ENCODE measurements at regions not wholly inside any gene's neighbourhood (a gene's known extent, or its start where the extent isn't known, plus 50 kb on each side); places are given as distances from the start of the nearest gene placed in this dataset.

DNA sequence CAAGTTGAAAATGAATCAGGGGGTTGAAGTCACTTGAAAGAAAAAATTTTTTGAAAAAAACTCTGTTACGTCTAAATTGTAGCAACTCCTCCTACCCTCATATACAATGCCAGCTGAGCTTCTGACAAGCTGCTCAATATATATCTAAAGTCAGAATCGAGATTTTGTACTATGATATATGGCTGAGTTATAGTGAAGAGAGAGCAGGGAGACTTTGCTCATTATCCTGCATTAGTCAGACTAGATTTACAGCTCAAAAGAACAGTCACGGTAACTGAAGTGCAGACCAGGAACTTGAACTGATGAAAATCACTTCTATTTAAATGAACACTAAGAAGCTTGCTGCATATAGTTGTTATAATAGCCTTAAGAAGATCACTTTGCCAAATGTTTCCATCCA lies 153.1 kb downstream of the LACC1 start:
- TF ChIP-seq RAD21 (IDR thresholded peaks at IDR 0.05; ENCODE audit: low read depth): no peak
- no peak for TF ChIP-seq CREB1 (IDR thresholded peaks at IDR 0.05; ENCODE audit: low read depth)
- TF ChIP-seq CEBPB (IDR thresholded peaks at IDR 0.05): no peak

DNA sequence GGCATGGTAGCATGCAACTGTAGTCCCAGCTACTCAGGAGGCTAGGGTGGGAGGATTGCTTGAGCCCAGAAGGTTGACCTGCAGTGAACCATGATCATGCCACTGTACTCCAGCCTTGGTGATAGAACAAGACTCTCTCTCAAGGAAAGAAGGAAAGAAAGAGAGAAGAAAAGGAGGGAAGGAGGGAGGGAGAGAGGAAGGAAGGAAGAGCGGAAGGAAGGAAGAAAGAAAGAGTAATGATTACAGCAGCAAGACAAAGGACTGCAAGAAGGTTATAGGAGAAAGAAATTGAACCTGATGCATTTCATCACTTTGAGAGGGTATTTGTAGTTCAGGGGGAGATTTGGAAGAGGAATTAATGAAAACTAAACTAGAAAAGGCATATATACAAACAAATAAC lies 155.7 kb downstream of the LACC1 start:
- TF ChIP-seq, protein P1, sequence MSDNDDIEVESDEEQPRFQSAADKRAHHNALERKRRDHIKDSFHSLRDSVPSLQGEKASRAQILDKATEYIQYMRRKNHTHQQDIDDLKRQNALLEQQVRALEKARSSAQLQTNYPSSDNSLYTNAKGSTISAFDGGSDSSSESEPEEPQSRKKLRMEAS (IDR thresholded peaks at IDR 0.05): no peak
- TF ChIP-seq TEAD4 (IDR thresholded peaks at IDR 0.05) (no peak), CREB1 (IDR thresholded peaks at IDR 0.05; ENCODE audit: low read depth) (no peak), EGR1 (IDR thresholded peaks at IDR 0.05) (no peak), RAD21 (IDR thresholded peaks at IDR 0.05; ENCODE audit: low read depth) (no peak), EP300 (IDR thresholded peaks at IDR 0.05; ENCODE audit: borderline replicate concordance) (no peak), TAF1 (IDR thresholded peaks at IDR 0.05; ENCODE audit: low read depth) (no peak), FOXM1 (IDR thresholded peaks at IDR 0.05; ENCODE audit: borderline replicate concordance, low read depth) (no peak), NFIC (IDR thresholded peaks at IDR 0.05) (no peak), TCF12 (IDR thresholded peaks at IDR 0.05; ENCODE audit: low read depth) (no peak), CEBPB (IDR thresholded peaks at IDR 0.05) (no peak), ZBTB7A (IDR thresholded peaks at IDR 0.05; ENCODE audit: low read depth) (no peak)
- TF ChIP-seq, protein P2, sequence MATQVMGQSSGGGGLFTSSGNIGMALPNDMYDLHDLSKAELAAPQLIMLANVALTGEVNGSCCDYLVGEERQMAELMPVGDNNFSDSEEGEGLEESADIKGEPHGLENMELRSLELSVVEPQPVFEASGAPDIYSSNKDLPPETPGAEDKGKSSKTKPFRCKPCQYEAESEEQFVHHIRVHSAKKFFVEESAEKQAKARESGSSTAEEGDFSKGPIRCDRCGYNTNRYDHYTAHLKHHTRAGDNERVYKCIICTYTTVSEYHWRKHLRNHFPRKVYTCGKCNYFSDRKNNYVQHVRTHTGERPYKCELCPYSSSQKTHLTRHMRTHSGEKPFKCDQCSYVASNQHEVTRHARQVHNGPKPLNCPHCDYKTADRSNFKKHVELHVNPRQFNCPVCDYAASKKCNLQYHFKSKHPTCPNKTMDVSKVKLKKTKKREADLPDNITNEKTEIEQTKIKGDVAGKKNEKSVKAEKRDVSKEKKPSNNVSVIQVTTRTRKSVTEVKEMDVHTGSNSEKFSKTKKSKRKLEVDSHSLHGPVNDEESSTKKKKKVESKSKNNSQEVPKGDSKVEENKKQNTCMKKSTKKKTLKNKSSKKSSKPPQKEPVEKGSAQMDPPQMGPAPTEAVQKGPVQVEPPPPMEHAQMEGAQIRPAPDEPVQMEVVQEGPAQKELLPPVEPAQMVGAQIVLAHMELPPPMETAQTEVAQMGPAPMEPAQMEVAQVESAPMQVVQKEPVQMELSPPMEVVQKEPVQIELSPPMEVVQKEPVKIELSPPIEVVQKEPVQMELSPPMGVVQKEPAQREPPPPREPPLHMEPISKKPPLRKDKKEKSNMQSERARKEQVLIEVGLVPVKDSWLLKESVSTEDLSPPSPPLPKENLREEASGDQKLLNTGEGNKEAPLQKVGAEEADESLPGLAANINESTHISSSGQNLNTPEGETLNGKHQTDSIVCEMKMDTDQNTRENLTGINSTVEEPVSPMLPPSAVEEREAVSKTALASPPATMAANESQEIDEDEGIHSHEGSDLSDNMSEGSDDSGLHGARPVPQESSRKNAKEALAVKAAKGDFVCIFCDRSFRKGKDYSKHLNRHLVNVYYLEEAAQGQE (IDR thresholded peaks at IDR 0.05; ENCODE audit: low read depth): no peak
- TF ChIP-seq, protein P3, sequence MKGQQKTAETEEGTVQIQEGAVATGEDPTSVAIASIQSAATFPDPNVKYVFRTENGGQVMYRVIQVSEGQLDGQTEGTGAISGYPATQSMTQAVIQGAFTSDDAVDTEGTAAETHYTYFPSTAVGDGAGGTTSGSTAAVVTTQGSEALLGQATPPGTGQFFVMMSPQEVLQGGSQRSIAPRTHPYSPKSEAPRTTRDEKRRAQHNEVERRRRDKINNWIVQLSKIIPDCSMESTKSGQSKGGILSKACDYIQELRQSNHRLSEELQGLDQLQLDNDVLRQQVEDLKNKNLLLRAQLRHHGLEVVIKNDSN (IDR thresholded peaks at IDR 0.05): no peak

DNA sequence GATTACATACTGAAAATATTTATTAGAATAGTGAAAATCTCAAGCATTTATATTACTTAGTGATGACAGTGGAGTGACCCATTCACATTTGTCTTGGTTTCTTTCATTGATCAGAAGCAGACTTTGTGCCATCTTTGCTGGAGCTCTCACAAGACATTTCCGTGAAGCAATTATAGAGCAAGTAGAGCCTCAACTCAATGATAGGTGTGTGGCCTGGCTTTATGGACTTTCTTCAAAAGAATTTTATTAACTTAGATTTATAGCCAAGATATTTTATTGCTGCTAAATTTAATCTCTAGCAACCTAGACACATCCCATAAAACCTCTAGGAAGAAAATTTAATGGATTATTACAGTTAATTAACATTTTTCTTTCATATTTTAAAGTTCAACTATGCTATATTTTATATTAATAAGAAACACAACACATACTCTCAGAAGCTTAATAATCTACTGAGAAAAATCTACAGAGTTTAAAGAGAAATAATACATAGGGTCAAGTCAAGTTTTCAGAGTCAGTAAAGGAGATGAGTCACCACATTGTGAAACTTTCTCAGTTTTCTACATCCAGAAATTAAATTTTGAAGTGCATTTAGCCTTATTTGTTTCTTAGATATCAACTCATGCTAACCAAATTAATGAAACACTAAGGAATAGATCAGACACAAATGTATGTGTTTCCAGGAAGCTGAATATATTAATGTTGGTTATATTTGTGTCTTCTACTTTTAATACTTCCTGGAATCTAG lies 160.5 kb downstream of the LACC1 start:
- TF ChIP-seq ZBTB7A (IDR thresholded peaks at IDR 0.05; ENCODE audit: low read depth): no peak
- TF ChIP-seq, protein P1 (IDR thresholded peaks at IDR 0.05): no peak
- no peak for TF ChIP-seq TCF12 (IDR thresholded peaks at IDR 0.05; ENCODE audit: low read depth)
- no peak for TF ChIP-seq EGR1 (IDR thresholded peaks at IDR 0.05)
- TF ChIP-seq RAD21 (IDR thresholded peaks at IDR 0.05; ENCODE audit: low read depth): no peak
- TF ChIP-seq, protein P3 (IDR thresholded peaks at IDR 0.05): no peak
- TF ChIP-seq CEBPB (IDR thresholded peaks at IDR 0.05): no peak

DNA sequence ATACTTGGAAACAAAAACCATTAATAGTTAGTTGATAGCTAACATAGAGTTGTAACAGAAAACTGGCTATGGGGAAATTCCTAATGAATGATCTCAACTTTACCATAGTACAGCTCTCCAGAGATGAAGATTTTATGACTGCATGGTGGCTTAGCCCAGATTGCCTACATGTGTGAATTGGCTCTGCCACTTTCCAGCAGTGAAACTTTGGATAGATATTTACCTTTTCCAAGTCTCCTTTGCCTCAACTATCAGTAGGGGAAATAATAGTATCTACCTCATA lies 161.1 kb downstream of the LACC1 start:
- no peak for TF ChIP-seq CREB1 (IDR thresholded peaks at IDR 0.05; ENCODE audit: low read depth)

DNA sequence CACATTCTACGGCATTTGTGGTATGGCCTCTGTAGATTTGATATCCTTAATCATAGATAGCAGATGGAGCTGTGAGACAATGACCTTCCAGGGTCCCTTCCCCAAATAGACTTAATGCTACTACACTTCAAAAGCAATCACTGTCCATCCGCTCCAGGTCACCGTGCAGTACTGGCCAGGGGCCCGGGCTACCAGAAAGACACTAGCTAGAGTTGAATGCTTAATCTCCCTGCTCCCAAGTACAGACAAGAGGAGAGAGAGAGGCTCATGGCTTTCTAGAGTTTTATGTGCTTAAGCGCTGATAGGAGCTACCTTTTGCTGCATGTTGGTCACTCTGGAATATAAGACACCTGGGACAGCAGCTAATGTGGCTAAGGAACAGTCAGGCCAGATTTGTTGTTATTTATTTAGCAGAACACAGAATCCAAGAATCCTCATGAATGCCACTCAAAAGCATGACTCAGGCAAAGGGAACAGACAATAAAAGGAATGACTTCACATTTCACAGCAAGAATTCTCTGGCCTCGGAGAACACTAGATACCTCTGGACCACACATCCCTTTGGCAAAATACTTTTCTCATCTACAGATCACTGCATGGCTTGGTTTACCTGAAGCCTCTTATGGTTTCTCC lies 165.0 kb downstream of the LACC1 start:
- TF ChIP-seq NFIC (IDR thresholded peaks at IDR 0.05): no peak
- TF ChIP-seq CREB1 (IDR thresholded peaks at IDR 0.05; ENCODE audit: low read depth): no peak
- TF ChIP-seq FOXM1 (IDR thresholded peaks at IDR 0.05; ENCODE audit: borderline replicate concordance, low read depth): no peak
- no peak for TF ChIP-seq ZBTB7A (IDR thresholded peaks at IDR 0.05; ENCODE audit: low read depth)
- TF ChIP-seq EP300 (IDR thresholded peaks at IDR 0.05; ENCODE audit: borderline replicate concordance): no peak
- TF ChIP-seq, protein P2 (IDR thresholded peaks at IDR 0.05; ENCODE audit: low read depth): no peak
- TF ChIP-seq CEBPB (IDR thresholded peaks at IDR 0.05): no peak
- no peak for TF ChIP-seq RAD21 (IDR thresholded peaks at IDR 0.05; ENCODE audit: low read depth)
- no peak for TF ChIP-seq TCF12 (IDR thresholded peaks at IDR 0.05; ENCODE audit: low read depth)
- TF ChIP-seq EGR1 (IDR thresholded peaks at IDR 0.05): no peak

DNA sequence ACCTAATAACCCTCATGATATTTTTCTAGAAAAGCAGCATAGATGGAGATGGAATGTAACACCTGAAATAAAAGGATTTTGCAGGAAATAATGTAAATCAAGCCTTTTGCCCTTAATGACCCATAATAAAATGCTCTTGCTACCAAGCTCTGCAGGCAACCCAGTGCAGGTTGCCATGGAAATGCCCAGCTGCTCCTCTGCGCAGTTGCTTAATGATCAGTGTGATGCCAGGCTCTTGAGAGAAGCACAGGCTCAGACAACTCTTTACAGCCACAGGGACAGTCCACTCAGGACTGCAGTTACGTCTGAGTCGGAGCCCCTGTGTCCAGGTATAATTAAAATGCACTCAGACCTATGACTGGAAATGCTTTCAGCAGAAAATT lies 165.5 kb downstream of the LACC1 start:
- TF ChIP-seq CREB1 (IDR thresholded peaks at IDR 0.05; ENCODE audit: low read depth) (no peak), CEBPB (IDR thresholded peaks at IDR 0.05) (no peak), EGR1 (IDR thresholded peaks at IDR 0.05) (no peak), NFIC (IDR thresholded peaks at IDR 0.05) (no peak), TCF12 (IDR thresholded peaks at IDR 0.05; ENCODE audit: low read depth) (no peak), YY1 (IDR thresholded peaks at IDR 0.05; ENCODE audit: low read depth) (no peak), TAF1 (IDR thresholded peaks at IDR 0.05; ENCODE audit: low read depth) (no peak), ZBTB7A (IDR thresholded peaks at IDR 0.05; ENCODE audit: low read depth) (no peak)
- TF ChIP-seq, protein P1 (IDR thresholded peaks at IDR 0.05): no peak
- TF ChIP-seq, protein P2 (IDR thresholded peaks at IDR 0.05; ENCODE audit: low read depth): no peak
- TF ChIP-seq, protein P3 (IDR thresholded peaks at IDR 0.05): no peak
